Loucy (cell line): ENCODE measurements at regions not wholly inside any gene's neighbourhood (a gene's known extent, or its start where the extent isn't known, plus 50 kb on each side); places are given as distances from the start of the nearest gene placed in this dataset.

Experiments used
- H2AFZ ChIP-seq: fragments of 200-600 bp; sonication (generic); 2 replicates; pipeline ENCODE4 v1.6.0; 2016; ENCODE audit warnings: antibody characterized with exemption, mild to moderate bottlenecking, low read length, moderate library complexity
- H3F3A ChIP-seq: fragments of 200-600 bp; 2 replicates; pipeline ENCODE4 v1.6.0; 2016; ENCODE audit warnings: antibody characterized with exemption, low read depth, mild to moderate bottlenecking
- H3K27me3 ChIP-seq: fragments of 200-600 bp; sonication (generic); 2 replicates; pipeline ENCODE4 v1.6.1; 2014; ENCODE audit warnings: low read length, mild to moderate bottlenecking; ENCODE audit not compliant: insufficient read depth, poor library complexity, severe bottlenecking
- H3K36me3 ChIP-seq: fragments of 200-600 bp; sonication (generic); 2 replicates; pipeline ENCODE4 v1.6.1; 2016; ENCODE audit warnings: low read length; ENCODE audit not compliant: insufficient read depth
- H3K4me1 ChIP-seq: fragments of 200-600 bp; sonication (generic); 2 replicates; pipeline ENCODE4 v1.5.1; 2014; ENCODE audit warnings: low read length, mild to moderate bottlenecking; ENCODE audit not compliant: insufficient read depth, poor library complexity, severe bottlenecking
- H3K4me2 ChIP-seq: fragments of 200-600 bp; sonication (generic); 2 replicates; pipeline ENCODE4 v1.6.0; 2014; ENCODE audit warnings: antibody characterized with exemption, low read length, low read depth, mild to moderate bottlenecking; ENCODE audit not compliant: poor library complexity, severe bottlenecking
- H3K4me3 ChIP-seq: fragments of 200-600 bp; sonication (generic); 2 replicates; pipeline ENCODE4 v1.5.1; 2014; ENCODE audit warnings: low read length, mild to moderate bottlenecking, mixed read lengths; ENCODE audit not compliant: poor library complexity, severe bottlenecking
- H3K79me2 ChIP-seq: fragments of 200-600 bp; sonication (generic); 2 replicates; pipeline ENCODE4 v1.6.1; 2014; ENCODE audit warnings: low read length; ENCODE audit not compliant: insufficient read depth
- H3K9ac ChIP-seq: fragments of 200-600 bp; sonication (generic); 2 replicates; pipeline ENCODE4 v1.6.0; 2014; ENCODE audit warnings: mild to moderate bottlenecking, low read depth, low read length, moderate library complexity; ENCODE audit not compliant: poor library complexity, severe bottlenecking
- H3K9me2 ChIP-seq: fragments of 200-600 bp; sonication (generic); replicated peaks from 2 replicates; pipeline ENCODE4 v1.6.1; 2016; ENCODE audit warnings: low read depth, low read length, mixed read lengths
- H3K9me3 ChIP-seq: fragments of 200-600 bp; sonication (generic); 2 replicates; pipeline ENCODE4 v1.6.1; 2014; ENCODE audit warnings: mild to moderate bottlenecking, antibody characterized with exemption, low read length, low read depth; ENCODE audit not compliant: insufficient read depth
- H4K20me1 ChIP-seq: fragments of 200-600 bp; sonication (generic); 2 replicates; pipeline ENCODE4 v1.6.0; 2014; ENCODE audit warnings: antibody characterized with exemption, low read length, mild to moderate bottlenecking; ENCODE audit not compliant: insufficient read depth, poor library complexity, severe bottlenecking
- CTCF ChIP-seq: fragments of 200-600 bp; sonication (generic); conservative IDR thresholded peaks from 2 replicates; pipeline ENCODE4 v1.5.1; 2014; ENCODE audit warnings: mild to moderate bottlenecking, antibody characterized with exemption, low read length
- EZH2phosphoT487 ChIP-seq: fragments of 200-600 bp; IDR thresholded peaks from 2 replicates; pipeline ENCODE4 v1.6.1; 2018; ENCODE audit warnings: antibody characterized with exemption, mild to moderate bottlenecking, moderate library complexity, borderline replicate concordance

DNA sequence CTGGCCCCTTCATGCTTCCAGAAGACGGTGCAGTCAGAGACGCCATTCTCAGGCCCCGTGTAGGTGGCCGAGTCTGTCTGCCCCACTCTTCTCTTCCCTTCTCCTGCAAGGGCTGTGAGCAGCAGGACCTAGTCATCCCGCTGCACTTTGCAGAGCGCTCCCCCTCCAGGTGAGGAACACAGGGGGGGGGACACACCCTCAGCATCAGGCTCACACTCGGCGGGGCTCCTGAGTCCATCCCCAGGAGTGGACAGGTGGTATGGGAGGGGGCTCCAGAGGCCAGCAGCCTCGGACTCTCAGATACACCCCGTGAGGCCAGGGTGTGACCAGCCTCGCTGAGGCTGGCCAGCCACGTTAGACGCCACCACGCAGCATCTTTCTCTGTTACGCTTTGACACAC lies 460.5 kb upstream of the MYT1L start:
- Histone ChIP-seq H3K4me3 (no peak overlapping the region), H3K27me3 (no peaks in the 10 kb centered on the region), H4K20me1 (no peaks in the 10 kb centered on the region), H3K9me2 (no peaks in the 10 kb centered on the region), H3K9ac (no peak overlapping the region), H3F3A (no peaks in the 10 kb centered on the region), H3K4me1 (no peaks in the 10 kb centered on the region), H3K4me2 (no peak overlapping the region), H3K36me3 (no peaks in the 10 kb centered on the region), H3K9me3 (peaks cover 8% of the 10 kb centered on the region; the same call in 1 of the 2 replicates), H3K79me2 (no peaks in the 10 kb centered on the region), H2AFZ (no peak overlapping the region)
- TF ChIP-seq CTCF (no peak), EZH2phosphoT487 (no peak)

GRCh38 chr2:2791031-2791430 lies 460.0 kb upstream of the MYT1L start:
- Histone ChIP-seq H3K36me3 (no peaks in the 10 kb centered on the region), H2AFZ (no peak overlapping the region), H3K27me3 (no peaks in the 10 kb centered on the region), H3K4me1 (no peaks in the 10 kb centered on the region), H3K79me2 (no peaks in the 10 kb centered on the region), H3K9ac (no peak overlapping the region), H3K9me2 (no peaks in the 10 kb centered on the region), H3K4me3 (no peak overlapping the region), H3K4me2 (no peak overlapping the region), H3F3A (no peaks in the 10 kb centered on the region), H4K20me1 (no peaks in the 10 kb centered on the region), H3K9me3 (peaks cover 8% of the 10 kb centered on the region; the same call in 1 of the 2 replicates)
- TF ChIP-seq EZH2phosphoT487 (no peak), CTCF (no peak)

DNA sequence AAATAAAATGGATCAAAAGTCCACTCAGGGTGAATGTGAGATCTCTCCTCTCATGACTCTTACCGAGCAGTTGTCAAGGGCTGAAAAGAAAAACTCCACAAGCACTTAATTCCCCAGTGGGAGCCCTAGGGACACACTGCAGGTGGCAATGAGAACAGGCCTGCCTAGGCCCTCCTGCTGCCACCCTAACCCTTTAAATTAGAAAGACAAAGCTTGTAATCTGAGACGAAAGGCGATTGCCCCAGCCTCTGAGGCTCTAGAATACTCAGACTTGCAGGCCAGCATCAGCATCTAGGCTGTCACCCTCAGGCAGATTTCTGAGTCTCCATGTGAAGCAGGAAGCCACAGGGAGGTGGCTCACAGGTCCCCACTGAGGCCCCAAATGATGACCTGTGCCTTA lies 457.0 kb upstream of the MYT1L start:
- Histone ChIP-seq H3K9me3 (peaks cover 4% of the 10 kb centered on the region; the same call in 1 of the 2 replicates), H3F3A (no peaks in the 10 kb centered on the region), H3K27me3 (no peaks in the 10 kb centered on the region), H3K9ac (no peak overlapping the region), H3K4me1 (no peaks in the 10 kb centered on the region), H3K36me3 (no peaks in the 10 kb centered on the region), H3K4me3 (no peak overlapping the region), H3K79me2 (no peaks in the 10 kb centered on the region), H4K20me1 (no peaks in the 10 kb centered on the region), H2AFZ (no peak overlapping the region), H3K4me2 (no peak overlapping the region), H3K9me2 (no peaks in the 10 kb centered on the region)
- TF ChIP-seq CTCF: no peak
- TF ChIP-seq EZH2phosphoT487: no peak
